ENCODE measurements at regions not wholly inside any gene's neighbourhood (a gene's known extent, or its start where the extent isn't known, plus 50 kb on each side); places are given as distances from the start of the nearest gene placed in this dataset.

GRCh38 chr6:56346958-56347357 lies 99.6 kb upstream of the COL21A1 start:
- TF ChIP-seq SP1 (IDR thresholded peaks at IDR 0.05; ENCODE audit: low read depth, low read length) (no peak), SIN3A (conservative IDR thresholded peaks at IDR 0.05 in 1 of 2, IDR thresholded peaks at IDR 0.05 in 1 of 2; ENCODE audit: low read depth in 1 of 2, low read length in 2 of 2) (no peak), EGR1 (IDR thresholded peaks at IDR 0.05; ENCODE audit: borderline replicate concordance, low read depth, low read length) (no peak), HDAC2 (IDR thresholded peaks at IDR 0.05; ENCODE audit: borderline replicate concordance in 1 of 2, low read depth in 2 of 2, low read length in 2 of 2) (no peak), TCF12 (IDR thresholded peaks at IDR 0.05; ENCODE audit: low read depth, low read length) (no peak), CEBPB (IDR thresholded peaks at IDR 0.05; ENCODE audit: low read depth, low read length) (no peak), E2F6 (IDR thresholded peaks at IDR 0.05) (no peak), USF2 (IDR thresholded peaks at IDR 0.05; ENCODE audit: low read length) (no peak), CTCF (IDR thresholded peaks at IDR 0.05; ENCODE audit: control extremely low read depth in 1 of 3, insufficient read depth in 1 of 3, low read depth in 1 of 3, low read length in 3 of 3) (no peak), CHD1 (IDR thresholded peaks at IDR 0.05; ENCODE audit: low read depth, low read length) (no peak), ATF3 (IDR thresholded peaks at IDR 0.05; ENCODE audit: insufficient read depth, low read depth, low read length) (no peak), CBX5 (IDR thresholded peaks at IDR 0.05; ENCODE audit: low read depth, low read length) (no peak), JUND (IDR thresholded peaks at IDR 0.05; ENCODE audit: low read length) (no peak), POLR2A (IDR thresholded peaks at IDR 0.05; ENCODE audit: control extremely low read depth in 1 of 2, low read depth in 2 of 2, low read length in 2 of 2) (no peak)
